Transverse colon (tissue), 4 donors: ENCODE measurements at regions not wholly inside any gene's neighbourhood (a gene's known extent, or its start where the extent isn't known, plus 50 kb on each side); places are given as distances from the start of the nearest gene placed in this dataset.

ENCODE experiments used
- DNase-seq: peaks from one replicate; pipeline ENCODE4 v3.0.0-alpha.2; 2019
- H3K27ac ChIP-seq, 4 donors: fragments of 200-600 bp; sonication (generic); 2 replicates each; pipeline ENCODE4 v1.5.1; 2016 to 2018; ENCODE audit warnings: inconsistent platforms in 4 of 4
- H3K27me3 ChIP-seq: fragments of 200-600 bp; sonication (generic); 2 replicates; pipeline ENCODE4 v1.5.1; 2017; ENCODE audit warnings: inconsistent platforms
- H3K36me3 ChIP-seq, 4 donors: fragments of 200-600 bp; sonication (generic); 2 replicates each; pipeline ENCODE4 v1.5.1; 2017 to 2019; ENCODE audit warnings: inconsistent platforms in 4 of 4
- H3K4me1 ChIP-seq, 4 donors: fragments of 200-600 bp; sonication (generic); 2 replicates each; pipeline ENCODE4 v1.5.1; 2017 to 2020; ENCODE audit warnings: inconsistent platforms in 4 of 4
- H3K4me3 ChIP-seq, 4 donors: fragments of 200-600 bp; sonication (generic); 1 replicate in 1 of 4; 2 replicates in 3 of 4; pipeline versions ENCODE4 v1.5.1 to v1.6.1; 2017 to 2019; ENCODE audit warnings: inconsistent platforms in 4 of 4
- H3K9me3 ChIP-seq, 2 donors: fragments of 200-600 bp; sonication (generic); 2 replicates each; pipeline ENCODE4 v1.5.1; 2017 to 2019; ENCODE audit warnings: inconsistent platforms in 2 of 2
- CTCF ChIP-seq, 5 experiments: fragments of 200-600 bp in 3 of 5; fragments of 450-650 bp in 2 of 5; sonication (generic) in 3 of 5; IDR thresholded peaks; 1 replicate in 2 of 5; 2 replicates in 3 of 5; pipeline ENCODE4 v1.5.1; 2016 to 2017; ENCODE audit warnings: antibody characterized with exemption in 5 of 5, inconsistent platforms in 3 of 5, mild to moderate bottlenecking in 2 of 5, moderate library complexity in 1 of 5
- EP300 ChIP-seq: sonication (generic); formaldehyde crosslinking; IDR thresholded peaks from one replicate; pipeline ENCODE4 v1.6.1; 2017; ENCODE audit warnings: antibody characterized with exemption, low read depth
- POLR2A ChIP-seq: fragments of 450-650 bp; IDR thresholded peaks from one replicate; pipeline ENCODE4 v1.6.1; 2016; ENCODE audit warnings: antibody characterized with exemption, mild to moderate bottlenecking, moderate library complexity
- POLR2AphosphoS5 ChIP-seq, 3 donors: sonication (generic); formaldehyde crosslinking; IDR thresholded peaks; one replicate each; pipeline ENCODE4 v1.6.1; 2016; ENCODE audit warnings: antibody characterized with exemption in 3 of 3
- WGBS, 2 donors: methylation state at CpG; one replicate each; pipeline ENCODE4 v1.1.5; 2018; ENCODE audit warnings: low coverage in 1 of 2; 5-methylcytosine and 5-hydroxymethylcytosine counted together
- in situ Hi-C, 4 donors: fragments of 200-750 bp; cut with MboI; loops; one replicate each; pipeline versions ENCODE4 v1.15.0 to v1.15.1; 2017; ENCODE audit warnings: low sequenced_read_pairs in 3 of 4, low pct_ligation_motif_present in 1 of 4, low pct_unique_long_range_greater_than_20kb in 1 of 4
- intact Hi-C: fragments of 100-400 bp; cut with DNase I; formaldehyde crosslinking; loops from one replicate; pipeline ENCODE4 v1.15.1; 2023; ENCODE audit warnings: low total_unique reads

GRCh38 chrY:17045124-17045523 lies 834.9 kb downstream of the CDY2B start:
- H3K4me3 ChIP-seq, result no peak overlapping the region
- H3K9me3 ChIP-seq, result no peaks in the 10 kb centered on the region
- DNase-seq, result no peak
- H3K36me3 ChIP-seq, result no peaks in the 10 kb centered on the region
- no peak overlapping the region for H3K27ac ChIP-seq
- no peaks in the 10 kb centered on the region for H3K4me1 ChIP-seq
- intact Hi-C loops, result no loop called here
- TF ChIP-seq EP300, result no peak
- TF ChIP-seq POLR2AphosphoS5 (IDR thresholded peaks at IDR 0.05), result no peak
- TF ChIP-seq CTCF (IDR thresholded peaks at IDR 0.05), result no peak
- no peak for TF ChIP-seq POLR2A
- in situ Hi-C loops, result no loop called here
- WGBS, 2 donors, result 43% methylated on average over 1 of the region's 2 CpGs; no CpG with 5 or more reads in 1 of the 2 donors
- no peaks in the 10 kb centered on the region for H3K27me3 ChIP-seq

- no CpG with 5 or more reads among the region's 4 CpGs for WGBS, 2 donors
Measured at GRCh38 chrY:17044723-17045122, 835.3 kb downstream of the CDY2B start.

GRCh38 chrY:17044272-17044671 lies 835.7 kb downstream of the CDY2B start:
- no peak for DNase-seq
- Histone ChIP-seq H3K36me3 (no peaks in the 10 kb centered on the region), H3K27ac (no peak overlapping the region), H3K9me3 (no peaks in the 10 kb centered on the region), H3K27me3 (no peaks in the 10 kb centered on the region), H3K4me3 (no peak overlapping the region), H3K4me1 (no peaks in the 10 kb centered on the region)
- intact Hi-C loops, result no loop called here
- in situ Hi-C loops, result no loop called here
- no CpG with 5 or more reads among the region's 3 CpGs for WGBS, 2 donors
- TF ChIP-seq POLR2AphosphoS5 (IDR thresholded peaks at IDR 0.05) (no peak), EP300 (no peak), POLR2A (no peak), CTCF (IDR thresholded peaks at IDR 0.05) (no peak)

More at GRCh38 chrY:17044723-17045122, 835.3 kb downstream of the CDY2B start:
- H3K4me3 ChIP-seq, result no peak overlapping the region
- H3K27me3 ChIP-seq, result no peaks in the 10 kb centered on the region
- H3K4me1 ChIP-seq, result no peaks in the 10 kb centered on the region
- H3K27ac ChIP-seq, result no peak overlapping the region
- H3K36me3 ChIP-seq, result no peaks in the 10 kb centered on the region
- TF ChIP-seq POLR2A, result no peak
- TF ChIP-seq POLR2AphosphoS5 (IDR thresholded peaks at IDR 0.05), result no peak
- TF ChIP-seq EP300, result no peak
- TF ChIP-seq CTCF (IDR thresholded peaks at IDR 0.05), result no peak
- intact Hi-C loops (no loop called here), in situ Hi-C loops (no loop called here)
- H3K9me3 ChIP-seq, result no peaks in the 10 kb centered on the region
- no peak for DNase-seq

- no CpG with 5 or more reads among the region's 2 CpGs for WGBS, 2 donors
- Histone ChIP-seq H3K27ac (no peak overlapping the region), H3K27me3 (no peaks in the 10 kb centered on the region), H3K9me3 (no peaks in the 10 kb centered on the region), H3K4me1 (no peaks in the 10 kb centered on the region), H3K4me3 (no peak overlapping the region), H3K36me3 (no peaks in the 10 kb centered on the region)
- intact Hi-C loops, result no loop called here
- no peak for DNase-seq
- TF ChIP-seq EP300 (no peak), POLR2A (no peak), CTCF (IDR thresholded peaks at IDR 0.05) (no peak), POLR2AphosphoS5 (IDR thresholded peaks at IDR 0.05) (no peak)
- in situ Hi-C loops, result no loop called here
Measured at GRCh38 chrY:17038439-17038838, 841.6 kb downstream of the CDY2B start.
